HG02840 (cell line): ENCODE measurements at regions not wholly inside any gene's neighbourhood (a gene's known extent, or its start where the extent isn't known, plus 50 kb on each side); places are given as distances from the start of the nearest gene placed in this dataset.
"Not testable (repeated sequence)": the region's sequence is repeated elsewhere in the genome, so short reads cannot be mapped to it uniquely, and the experiment has no call there.

Experiments used
- ATAC-seq: cut with Tn5 transposase; IDR thresholded peaks from one replicate; pipeline ENCODE4 v1.9.1; 2021; ENCODE audit warnings: mild to moderate bottlenecking, moderate library complexity, moderate number of reproducible peaks; ENCODE audit not compliant: unreplicated experiment, low FRiP score

DNA sequence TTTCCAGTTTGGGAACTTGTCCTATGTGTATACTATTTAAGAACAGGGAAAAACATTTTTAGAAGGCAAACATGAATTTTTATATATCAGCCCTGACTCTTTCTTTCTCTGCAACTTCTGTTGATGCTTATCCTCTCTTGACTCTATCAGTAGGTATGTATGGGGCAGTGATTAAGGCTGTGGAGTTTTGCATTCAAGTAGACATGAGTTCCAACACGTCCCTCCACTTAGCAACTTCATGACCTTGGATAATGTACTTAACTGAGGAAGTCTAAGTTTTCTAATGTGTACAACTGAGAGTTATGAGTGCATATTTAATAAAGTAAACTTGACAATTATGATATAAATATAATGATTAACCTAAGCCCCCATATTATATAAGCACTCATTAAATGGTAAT lies 414.6 kb downstream of the TDRD3 start:
- ATAC-seq, result no peak

DNA sequence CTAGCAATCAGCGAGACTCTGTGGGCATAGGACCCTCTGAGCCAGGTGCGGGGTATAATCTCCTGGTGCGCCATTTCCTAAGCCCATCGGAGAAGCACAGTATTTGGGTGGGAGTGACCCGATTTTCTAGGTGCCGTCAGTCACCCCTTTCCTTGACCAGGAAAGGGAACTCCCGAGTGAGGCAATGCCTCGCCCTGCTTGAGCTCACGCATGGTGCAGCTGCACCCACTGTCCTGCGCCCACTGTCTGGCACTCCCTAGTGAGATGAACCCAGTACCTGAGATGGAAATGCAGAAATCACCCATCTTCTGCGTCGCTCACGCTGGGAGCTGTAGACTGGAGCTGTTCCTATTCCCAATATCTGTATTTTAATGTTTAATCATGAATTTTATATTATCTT lies 408.6 kb downstream of the TDRD3 start:
- ATAC-seq, result not testable (repeated sequence)

- ATAC-seq, result no peak
These were observed 401.5 kb downstream of the TDRD3 start for GRCh38 chr13:60798503-60798902.

GRCh38 chr13:60797112-60797511 lies 400.1 kb downstream of the TDRD3 start:
- ATAC-seq, result no peak

DNA sequence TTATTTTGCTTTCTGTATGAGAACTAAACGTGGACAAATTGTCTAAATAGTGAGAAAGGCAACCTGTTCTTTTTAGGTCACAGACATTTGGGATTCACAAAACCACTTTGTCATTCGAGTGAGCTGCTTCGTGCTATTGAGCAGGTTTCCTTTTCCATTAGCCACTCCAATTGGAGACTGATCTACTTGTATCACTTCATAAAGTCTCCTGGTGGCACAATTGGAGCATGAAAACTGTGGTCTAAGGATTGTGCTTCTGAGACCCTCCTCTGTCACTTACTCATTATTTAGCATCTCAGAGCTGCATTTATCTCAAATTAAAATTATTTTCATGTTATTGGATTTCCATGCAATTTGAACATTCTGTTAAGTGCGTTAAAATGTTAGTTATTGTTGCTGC lies 397.7 kb downstream of the TDRD3 start:
- no peak for ATAC-seq

GRCh38 chr13:60790620-60791019 lies 393.6 kb downstream of the TDRD3 start:
- no peak for ATAC-seq

DNA sequence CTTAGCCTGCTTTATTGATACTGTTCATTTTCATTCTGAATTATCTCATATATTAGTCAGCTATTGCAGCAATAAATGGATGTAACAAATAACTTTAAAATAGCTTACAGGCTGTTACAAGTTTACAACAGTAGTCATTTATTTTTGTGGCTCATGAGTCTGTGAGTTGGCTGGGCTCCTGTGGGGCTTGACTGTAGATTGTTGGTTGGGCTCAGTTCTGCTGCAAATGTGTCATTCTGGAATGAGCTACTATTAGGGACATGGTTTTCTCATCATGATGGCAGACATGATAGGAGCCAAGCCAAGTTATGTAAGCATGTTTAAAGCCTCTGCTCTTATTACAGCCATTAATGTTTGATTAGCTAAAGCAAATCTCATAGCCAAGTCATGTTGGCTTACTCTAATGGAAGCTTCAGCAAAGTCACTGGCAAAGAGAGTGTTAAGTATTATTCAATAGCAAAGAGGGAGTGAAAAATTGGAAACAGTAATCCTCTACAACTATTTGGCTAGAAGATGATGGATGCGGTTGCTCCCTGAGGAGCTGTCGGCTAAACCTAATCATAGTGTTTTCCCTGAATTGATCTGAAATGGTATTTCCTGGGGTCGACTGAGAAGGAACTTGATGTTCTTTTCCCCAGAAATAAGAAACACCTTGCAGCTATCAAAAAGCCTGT lies 391.3 kb downstream of the TDRD3 start:
- no peak for ATAC-seq

DNA sequence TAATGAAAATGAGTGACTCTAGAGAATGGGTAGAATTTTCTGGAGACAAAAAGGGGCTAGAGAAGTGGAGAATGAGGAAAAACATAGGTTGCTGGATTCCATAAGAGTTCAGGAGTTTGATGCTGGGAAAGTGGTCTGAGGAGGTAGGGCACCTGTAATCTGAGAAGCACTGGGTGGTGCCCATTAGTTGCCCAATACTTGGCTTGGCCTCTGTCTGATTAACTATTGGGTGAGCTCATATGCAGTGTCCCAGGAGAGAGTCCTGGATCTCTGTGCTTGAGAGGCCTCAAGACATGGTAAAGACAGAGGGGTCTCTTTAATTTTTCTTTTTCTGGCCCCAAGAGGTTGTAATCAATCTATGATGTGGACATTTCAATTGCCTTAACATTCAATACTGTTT lies 390.1 kb downstream of the TDRD3 start:
- ATAC-seq, result no peak

- ATAC-seq, result no peak
These were observed 375.7 kb downstream of the TDRD3 start for GRCh38 chr13:60772726-60773125.

DNA sequence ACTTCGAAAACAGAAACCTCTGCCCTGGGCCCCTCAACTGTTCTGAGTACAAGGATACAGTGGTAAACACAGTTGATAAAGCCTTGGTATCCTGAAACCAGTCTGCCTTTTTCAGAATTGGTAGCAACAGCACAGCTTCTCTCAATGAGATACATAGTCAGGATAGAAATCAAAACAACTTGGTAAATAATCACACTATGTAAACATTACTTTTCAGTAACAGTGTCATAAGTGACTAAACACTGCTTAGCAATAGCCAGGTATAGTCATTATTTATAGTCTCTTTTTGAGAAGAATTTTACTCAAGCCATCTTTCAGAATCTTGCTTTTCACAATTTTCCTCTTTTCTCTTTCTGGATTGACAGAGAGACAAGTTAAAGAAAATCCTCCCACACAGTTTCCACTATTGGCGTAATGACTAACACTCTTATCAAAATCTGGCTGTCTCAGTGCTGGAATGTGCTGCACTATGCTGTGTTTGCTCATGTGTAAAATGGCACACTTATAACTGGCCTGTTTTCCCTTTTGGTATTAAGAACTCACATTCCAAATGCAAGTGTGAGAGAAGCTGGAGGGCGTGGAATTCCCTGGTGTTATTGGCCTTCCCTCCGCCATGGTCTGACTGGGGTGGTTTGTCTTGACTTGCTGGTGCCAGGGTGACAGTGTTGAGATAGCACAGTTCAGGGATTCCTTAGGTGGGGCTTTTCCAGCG lies 368.8 kb downstream of the TDRD3 start:
- no peak for ATAC-seq

GRCh38 chr13:60759499-60759898 lies 362.5 kb downstream of the TDRD3 start:
- ATAC-seq, result no peak

DNA sequence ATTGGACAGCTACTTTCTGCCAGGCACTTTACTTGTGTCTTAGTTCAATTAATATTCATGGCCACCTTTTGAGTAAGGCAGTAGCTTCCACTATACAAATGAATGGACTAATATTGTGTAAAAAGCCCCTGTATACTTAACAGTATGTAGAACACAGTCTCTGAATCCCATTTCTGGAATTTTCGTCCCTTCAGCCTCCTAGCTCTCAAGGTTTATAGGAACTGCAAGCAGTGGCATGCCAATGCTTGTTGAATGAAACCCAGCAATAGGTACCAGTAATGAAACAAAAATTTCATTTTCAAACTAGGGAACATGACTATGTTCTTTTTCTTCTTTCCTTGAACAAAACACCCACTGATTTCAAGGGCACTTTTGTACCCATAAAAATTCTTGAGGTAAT lies 361.6 kb downstream of the TDRD3 start:
- ATAC-seq, result no peak

GRCh38 chr13:60757501-60758215 lies 360.6 kb downstream of the TDRD3 start:
- no peak for ATAC-seq

GRCh38 chr13:60756306-60756705 lies 359.3 kb downstream of the TDRD3 start:
- no peak for ATAC-seq

GRCh38 chr13:60755380-60756163 lies 358.6 kb downstream of the TDRD3 start:
- ATAC-seq, result no peak

DNA sequence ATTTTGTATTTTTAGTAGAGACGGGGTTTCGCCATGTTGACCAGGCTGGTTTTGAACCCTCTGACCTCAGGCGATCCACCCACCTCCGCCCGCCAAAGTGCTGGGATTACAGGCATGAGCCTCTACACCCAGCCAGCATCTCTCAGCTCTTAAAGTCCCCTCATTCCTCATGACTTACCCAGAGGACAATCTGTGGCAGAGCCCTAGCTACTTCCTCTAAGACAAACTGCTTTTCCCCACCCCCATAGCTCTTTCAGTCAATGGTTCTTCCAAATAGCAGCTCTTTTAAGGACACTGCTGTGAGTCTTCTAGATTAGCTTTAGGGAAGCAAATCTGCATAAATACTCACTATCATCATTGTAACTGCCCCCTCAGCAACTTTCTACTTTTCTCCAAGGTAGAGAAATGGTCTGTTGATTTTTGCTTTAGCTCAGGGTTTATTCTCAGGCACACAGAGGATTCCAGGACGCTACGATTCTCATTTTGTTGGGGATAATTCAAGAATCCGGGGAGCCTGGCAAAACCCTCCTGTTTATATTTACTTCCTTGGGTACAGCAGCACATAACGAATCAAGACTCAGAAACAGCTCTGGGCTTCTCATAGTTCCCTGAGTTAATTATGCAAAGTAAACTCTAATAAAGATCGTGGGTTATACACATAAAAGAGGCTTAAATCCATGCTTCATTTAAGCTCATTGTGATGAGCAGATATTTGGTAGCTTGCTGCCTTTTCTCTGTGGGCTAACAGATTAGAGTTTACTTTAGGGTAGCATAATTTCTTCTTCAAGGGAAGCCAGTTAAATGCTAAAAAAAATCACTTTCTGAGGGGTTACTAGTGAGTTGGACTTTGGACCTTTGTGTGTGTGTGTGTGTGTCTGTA lies 357.4 kb downstream of the TDRD3 start:
- ATAC-seq, result no peak

DNA sequence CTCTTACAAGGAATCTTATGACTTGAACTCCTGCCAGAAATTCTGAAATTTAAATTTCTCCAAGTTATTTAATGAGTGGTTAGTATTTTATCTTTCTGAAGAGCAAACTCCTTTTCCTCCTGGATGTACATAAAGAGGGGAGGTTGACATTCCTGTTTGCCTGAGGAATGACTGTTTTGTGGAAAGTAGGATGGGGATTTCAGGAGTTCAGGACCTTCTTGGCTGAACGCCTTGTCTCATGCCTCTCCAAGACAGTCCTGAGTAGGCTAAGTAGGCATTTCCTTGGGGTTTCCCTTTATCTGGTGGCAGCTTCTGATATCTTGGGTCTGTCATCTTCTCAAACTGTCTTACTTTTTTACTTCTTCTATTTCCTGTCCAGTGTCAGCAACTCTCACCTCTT lies 356.6 kb downstream of the TDRD3 start:
- no peak for ATAC-seq

- no peak for ATAC-seq
These were observed 348.3 kb downstream of the TDRD3 start for GRCh38 chr13:60745343-60745742.

- ATAC-seq, result no peak
These were observed 336.9 kb downstream of the TDRD3 start for GRCh38 chr13:60733933-60734332.

- ATAC-seq, result no peak
These were observed 330.1 kb downstream of the TDRD3 start for GRCh38 chr13:60727140-60727539.
